ENCODE measurements at regions not wholly inside any gene's neighbourhood (a gene's known extent, or its start where the extent isn't known, plus 50 kb on each side); places are given as distances from the start of the nearest gene placed in this dataset.
A peak's percentile ranks its signal among the peaks of the same experiment; 100 is the strongest.

DNA sequence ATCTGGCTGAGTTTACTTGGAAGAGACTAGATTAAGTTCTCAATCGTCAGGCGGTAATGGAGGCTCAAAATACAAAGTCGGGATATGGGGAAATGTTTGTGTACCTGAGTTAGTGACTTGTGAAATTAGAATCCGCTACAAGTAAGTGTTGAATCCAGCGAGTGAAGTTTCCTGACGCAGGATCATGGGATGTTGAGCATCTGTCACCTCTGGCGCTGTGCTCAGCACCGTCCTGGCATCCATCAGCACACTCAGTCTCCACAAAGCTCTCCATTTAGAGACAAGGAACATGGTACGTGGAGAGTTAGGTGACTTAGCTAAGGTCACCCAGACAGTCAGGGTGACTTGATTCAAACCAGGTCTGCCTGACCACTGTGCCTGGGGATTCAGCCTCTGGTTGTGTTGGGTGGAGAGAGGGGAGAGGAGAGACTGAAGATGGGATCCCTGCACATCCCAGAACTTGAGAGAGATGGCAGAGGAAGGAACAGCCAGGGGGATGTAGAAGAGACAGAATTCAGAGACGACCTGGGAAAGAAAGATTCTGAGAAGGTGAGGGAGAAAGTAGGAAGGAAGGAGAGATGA, 251.2 kb downstream of the ACKR3 start:
- Histone ChIP-seq H3F3A (ENCODE audit: insufficient read depth, low read depth) (peaks cover 12% of the 10 kb centered on the region; the same call in 1 of the 2 replicates), H2AFZ (no peak overlapping the region), H4K20me1 (ENCODE audit: insufficient read depth) (no peaks in the 10 kb centered on the region), H3K36me3 (ENCODE audit: low read depth) (no peaks in the 10 kb centered on the region), H3K79me2 (ENCODE audit: low read depth) (no peaks in the 10 kb centered on the region), H3K4me3 (no peak overlapping the region), H3K27me3 (ENCODE audit: insufficient read depth, low read depth) (peaks cover 41% of the 10 kb centered on the region), H3K27ac (no peak overlapping the region), H3K4me2 (no peak overlapping the region), H3K9me3 (ENCODE audit: insufficient read depth, low read depth) (no peaks in the 10 kb centered on the region), H3K9me2 (ENCODE audit: insufficient read depth) (no peaks in the 10 kb centered on the region), H3K4me1 (replicated peaks; ENCODE audit: insufficient read depth) (peaks cover 36% of the 10 kb centered on the region)
- BruUV-seq (replicated peaks) = no TSS peak
- POLR2A ChIA-PET (ENCODE audit: unreplicated experiment) = no interaction called here
- no peak for TF ChIP-seq EZH2 (IDR thresholded peaks at IDR 0.05; ENCODE audit: low read depth)
- TF ChIP-seq, protein P1, sequence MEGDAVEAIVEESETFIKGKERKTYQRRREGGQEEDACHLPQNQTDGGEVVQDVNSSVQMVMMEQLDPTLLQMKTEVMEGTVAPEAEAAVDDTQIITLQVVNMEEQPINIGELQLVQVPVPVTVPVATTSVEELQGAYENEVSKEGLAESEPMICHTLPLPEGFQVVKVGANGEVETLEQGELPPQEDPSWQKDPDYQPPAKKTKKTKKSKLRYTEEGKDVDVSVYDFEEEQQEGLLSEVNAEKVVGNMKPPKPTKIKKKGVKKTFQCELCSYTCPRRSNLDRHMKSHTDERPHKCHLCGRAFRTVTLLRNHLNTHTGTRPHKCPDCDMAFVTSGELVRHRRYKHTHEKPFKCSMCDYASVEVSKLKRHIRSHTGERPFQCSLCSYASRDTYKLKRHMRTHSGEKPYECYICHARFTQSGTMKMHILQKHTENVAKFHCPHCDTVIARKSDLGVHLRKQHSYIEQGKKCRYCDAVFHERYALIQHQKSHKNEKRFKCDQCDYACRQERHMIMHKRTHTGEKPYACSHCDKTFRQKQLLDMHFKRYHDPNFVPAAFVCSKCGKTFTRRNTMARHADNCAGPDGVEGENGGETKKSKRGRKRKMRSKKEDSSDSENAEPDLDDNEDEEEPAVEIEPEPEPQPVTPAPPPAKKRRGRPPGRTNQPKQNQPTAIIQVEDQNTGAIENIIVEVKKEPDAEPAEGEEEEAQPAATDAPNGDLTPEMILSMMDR (conservative IDR thresholded peaks at IDR 0.05) = no peak
- no peak for DNase-seq
- CTCF ChIA-PET = no interaction called here
- intact Hi-C loops (cut with micrococcal nuclease; ENCODE audit: unreplicated experiment) = no loop called here

DNA sequence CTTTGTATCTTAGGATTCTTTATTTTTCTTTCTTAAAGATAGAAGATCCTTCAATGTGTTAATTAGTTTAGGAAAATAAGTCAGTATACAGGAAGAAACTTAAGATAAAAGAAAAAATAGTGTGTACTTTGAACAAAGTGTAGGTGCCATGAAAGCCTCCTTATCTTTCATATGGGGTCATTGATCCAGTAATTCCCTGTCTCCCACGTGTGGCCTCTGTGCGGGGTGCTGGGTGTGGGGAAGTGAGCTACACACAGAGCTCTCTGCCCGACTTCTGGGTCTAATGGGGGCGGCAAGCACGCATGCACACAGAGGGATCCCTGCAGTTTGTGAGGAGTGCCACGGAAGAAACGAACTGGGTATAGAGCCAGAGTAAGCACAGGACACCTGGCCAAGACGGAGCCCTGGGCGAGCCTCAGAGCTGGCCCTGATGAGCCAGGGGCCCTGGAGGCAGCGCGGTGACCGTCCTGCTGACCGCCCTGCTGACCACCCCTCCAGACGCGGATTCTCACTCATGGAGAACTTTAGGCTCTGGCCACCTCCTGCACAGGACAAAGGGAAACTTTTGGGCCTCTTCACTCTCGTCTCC, 253.5 kb downstream of the ACKR3 start:
- BruUV-seq (replicated peaks) = no TSS peak
- ChIA-PET POLR2A (ENCODE audit: unreplicated experiment) (no interaction called here), CTCF (no interaction called here)
- Histone ChIP-seq H3K4me3 (no peak overlapping the region), H3K36me3 (ENCODE audit: low read depth) (no peaks in the 10 kb centered on the region), H3K27ac (no peak overlapping the region), H3K79me2 (ENCODE audit: low read depth) (no peaks in the 10 kb centered on the region), H3K4me2 (no peak overlapping the region), H3K9me3 (ENCODE audit: insufficient read depth, low read depth) (no peaks in the 10 kb centered on the region), H3K4me1 (replicated peaks; ENCODE audit: insufficient read depth) (peaks cover 43% of the 10 kb centered on the region), H3K27me3 (ENCODE audit: insufficient read depth, low read depth) (peaks cover 25% of the 10 kb centered on the region), H4K20me1 (ENCODE audit: insufficient read depth) (no peaks in the 10 kb centered on the region), H2AFZ (no peak overlapping the region), H3K9me2 (ENCODE audit: insufficient read depth) (no peaks in the 10 kb centered on the region), H3F3A (ENCODE audit: insufficient read depth, low read depth) (peaks cover 12% of the 10 kb centered on the region; the same call in 1 of the 2 replicates)
- DNase-seq = no peak
- intact Hi-C loops (cut with micrococcal nuclease; ENCODE audit: unreplicated experiment) = no loop called here
- TF ChIP-seq EZH2 (IDR thresholded peaks at IDR 0.05; ENCODE audit: low read depth) = no peak
- TF ChIP-seq, protein P1 (conservative IDR thresholded peaks at IDR 0.05) = no peak

DNA sequence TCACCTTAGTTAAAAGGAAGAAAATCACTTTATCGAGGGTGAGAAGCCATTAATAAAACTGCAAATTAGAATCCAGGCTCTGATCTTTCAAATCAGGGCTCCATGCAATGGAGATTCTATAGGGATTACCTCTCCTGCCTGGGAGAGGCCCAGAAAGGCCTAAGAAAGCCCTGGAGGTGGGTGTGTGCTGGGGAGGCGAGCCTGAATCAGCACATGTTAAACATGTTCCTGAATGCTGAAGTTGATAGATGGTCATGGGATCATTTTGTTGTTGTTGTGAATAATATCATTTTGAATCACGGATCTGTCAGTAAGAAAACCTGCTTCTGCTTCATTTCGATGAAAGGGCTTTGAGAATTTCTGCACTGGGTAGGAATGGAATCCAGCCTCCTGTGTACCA, 254.3 kb downstream of the ACKR3 start:
- Histone ChIP-seq H3K36me3 (ENCODE audit: low read depth) (no peaks in the 10 kb centered on the region), H3K4me1 (replicated peaks; ENCODE audit: insufficient read depth) (peaks cover 37% of the 10 kb centered on the region), H3K4me3 (no peak overlapping the region), H3K4me2 (0 out of 2 replicates have a peak overlapping the region, but pooled peaks have one; percentile 40), H2AFZ (no peak overlapping the region), H4K20me1 (ENCODE audit: insufficient read depth) (no peaks in the 10 kb centered on the region), H3F3A (ENCODE audit: insufficient read depth, low read depth) (peaks cover 12% of the 10 kb centered on the region; the same call in 1 of the 2 replicates), H3K9me2 (ENCODE audit: insufficient read depth) (no peaks in the 10 kb centered on the region), H3K9me3 (ENCODE audit: insufficient read depth, low read depth) (no peaks in the 10 kb centered on the region), H3K27ac (no peak overlapping the region), H3K79me2 (ENCODE audit: low read depth) (no peaks in the 10 kb centered on the region), H3K27me3 (ENCODE audit: insufficient read depth, low read depth) (peaks cover 25% of the 10 kb centered on the region)
- BruUV-seq (replicated peaks) = no TSS peak
- ChIA-PET POLR2A (ENCODE audit: unreplicated experiment) (no interaction called here), CTCF (no interaction called here)
- DNase-seq = no peak
- TF ChIP-seq EZH2 (IDR thresholded peaks at IDR 0.05; ENCODE audit: low read depth) = no peak
- TF ChIP-seq, protein P1 (conservative IDR thresholded peaks at IDR 0.05) = no peak
- intact Hi-C loops (cut with micrococcal nuclease; ENCODE audit: unreplicated experiment) = no loop called here
